ENCODE measurements at regions not wholly inside any gene's neighbourhood (a gene's known extent, or its start where the extent isn't known, plus 50 kb on each side); places are given as distances from the start of the nearest gene placed in this dataset.

GRCh38 chr16:9286930-9287329 is 195.5 kb downstream of the HAPSTR1 start:
- TF ChIP-seq, protein P1, sequence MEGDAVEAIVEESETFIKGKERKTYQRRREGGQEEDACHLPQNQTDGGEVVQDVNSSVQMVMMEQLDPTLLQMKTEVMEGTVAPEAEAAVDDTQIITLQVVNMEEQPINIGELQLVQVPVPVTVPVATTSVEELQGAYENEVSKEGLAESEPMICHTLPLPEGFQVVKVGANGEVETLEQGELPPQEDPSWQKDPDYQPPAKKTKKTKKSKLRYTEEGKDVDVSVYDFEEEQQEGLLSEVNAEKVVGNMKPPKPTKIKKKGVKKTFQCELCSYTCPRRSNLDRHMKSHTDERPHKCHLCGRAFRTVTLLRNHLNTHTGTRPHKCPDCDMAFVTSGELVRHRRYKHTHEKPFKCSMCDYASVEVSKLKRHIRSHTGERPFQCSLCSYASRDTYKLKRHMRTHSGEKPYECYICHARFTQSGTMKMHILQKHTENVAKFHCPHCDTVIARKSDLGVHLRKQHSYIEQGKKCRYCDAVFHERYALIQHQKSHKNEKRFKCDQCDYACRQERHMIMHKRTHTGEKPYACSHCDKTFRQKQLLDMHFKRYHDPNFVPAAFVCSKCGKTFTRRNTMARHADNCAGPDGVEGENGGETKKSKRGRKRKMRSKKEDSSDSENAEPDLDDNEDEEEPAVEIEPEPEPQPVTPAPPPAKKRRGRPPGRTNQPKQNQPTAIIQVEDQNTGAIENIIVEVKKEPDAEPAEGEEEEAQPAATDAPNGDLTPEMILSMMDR (IDR thresholded peaks at IDR 0.05; ENCODE audit: low read depth, low read length), result no peak
- TF ChIP-seq POLR2A (IDR thresholded peaks at IDR 0.05; ENCODE audit: extremely low read depth, insufficient read length), result no peak
- TF ChIP-seq, protein P2, sequence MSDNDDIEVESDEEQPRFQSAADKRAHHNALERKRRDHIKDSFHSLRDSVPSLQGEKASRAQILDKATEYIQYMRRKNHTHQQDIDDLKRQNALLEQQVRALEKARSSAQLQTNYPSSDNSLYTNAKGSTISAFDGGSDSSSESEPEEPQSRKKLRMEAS (IDR thresholded peaks at IDR 0.05; ENCODE audit: low read depth, low read length), result no peak

Measured in NB4 (cell line).